Myocyte (in vitro differentiated cells): ENCODE measurements at regions not wholly inside any gene's neighbourhood (a gene's known extent, or its start where the extent isn't known, plus 50 kb on each side); places are given as distances from the start of the nearest gene placed in this dataset.

ENCODE experiments used
- DNase-seq: peaks from one replicate; pipeline ENCODE4 v3.0.0-alpha.2; 2012; ENCODE audit warnings: low read depth

GRCh38 chr2:8615576-8616281 is 66.1 kb upstream of the ID2 start:
- no peak for DNase-seq

- no peak for DNase-seq
These were observed 64.8 kb upstream of the ID2 start for GRCh38 chr2:8617048-8617447.

GRCh38 chr2:8617590-8617989 is 64.3 kb upstream of the ID2 start:
- DNase-seq: no peak

GRCh38 chr2:8619071-8619470 is 62.8 kb upstream of the ID2 start:
- no peak for DNase-seq

GRCh38 chr2:8620611-8621382 is 61.1 kb upstream of the ID2 start:
- DNase-seq: no peak

GRCh38 chr2:8622199-8622911 is 59.5 kb upstream of the ID2 start:
- no peak for DNase-seq

GRCh38 chr2:8622924-8623465 is 58.9 kb upstream of the ID2 start:
- no peak for DNase-seq

GRCh38 chr2:8623576-8623957 is 58.3 kb upstream of the ID2 start:
- DNase-seq: no peak

GRCh38 chr2:8623958-8624591 is 57.8 kb upstream of the ID2 start:
- DNase-seq: no peak

- DNase-seq: no peak
These were observed 56.9 kb upstream of the ID2 start for GRCh38 chr2:8624855-8625398.

GRCh38 chr2:8625399-8626300 is 56.2 kb upstream of the ID2 start:
- no peak for DNase-seq

- no peak for DNase-seq
These were observed 55.3 kb upstream of the ID2 start for GRCh38 chr2:8626572-8626971.

- no peak for DNase-seq
These were observed 54.7 kb upstream of the ID2 start for GRCh38 chr2:8627019-8627691.

- no peak for DNase-seq
These were observed 54.2 kb upstream of the ID2 start for GRCh38 chr2:8627692-8628085.

GRCh38 chr2:8628179-8628865 is 53.5 kb upstream of the ID2 start:
- DNase-seq: no peak

GRCh38 chr2:8628866-8629209 is 53.0 kb upstream of the ID2 start:
- no peak for DNase-seq

GRCh38 chr2:8629402-8629801 is 52.5 kb upstream of the ID2 start:
- no peak for DNase-seq

- DNase-seq: no peak
These were observed 51.0 kb upstream of the ID2 start for GRCh38 chr2:8630676-8631464.
